Stimulated activated CD4-positive, alpha-beta T cell treated with anti-CD3 and anti-CD28 coated beads, Interleukin-12 subunit alpha, Interleukin-12 subunit beta, amount 100 ng/mL, for 48 hours (primary cell): ENCODE measurements at regions not wholly inside any gene's neighbourhood (a gene's known extent, or its start where the extent isn't known, plus 50 kb on each side); places are given as distances from the start of the nearest gene placed in this dataset.
"Not testable (repeated sequence)": the region's sequence is repeated elsewhere in the genome, so short reads cannot be mapped to it uniquely, and the experiment has no call there.

Source experiments
- DNase-seq, 3 donors: peaks; one replicate each; pipeline ENCODE4 v3.0.0-alpha.2; 2020; ENCODE audit warnings: low read depth in 2 of 3, low spot score in 1 of 3

GRCh38 chr12:111274777-111275176, 94.1 kb downstream of the PHETA1 start:
- no peak for DNase-seq

- DNase-seq, result no peak
These were observed 97.0 kb downstream of the PHETA1 start for GRCh38 chr12:111271674-111272418.

GRCh38 chr12:111270774-111271173, 98.1 kb downstream of the PHETA1 start:
- DNase-seq, result no peak

- no peak for DNase-seq
These were observed 98.7 kb downstream of the PHETA1 start for GRCh38 chr12:111270239-111270638.

- DNase-seq, result no peak
These were observed 99.2 kb downstream of the PHETA1 start for GRCh38 chr12:111269718-111270117.

- DNase-seq, result peak in 1 of 3 donors; percentile 12
These were observed 99.9 kb downstream of the PHETA1 start for GRCh38 chr12:111268738-111269572.

GRCh38 chr12:111267144-111267543, 101.8 kb downstream of the PHETA1 start:
- no peak for DNase-seq

- DNase-seq, result no peak
These were observed 106.8 kb downstream of the PHETA1 start for GRCh38 chr12:111261911-111262676.

- DNase-seq, result no peak
These were observed 108.2 kb downstream of the PHETA1 start for GRCh38 chr12:111260732-111261131.

GRCh38 chr12:111259231-111259630, 109.7 kb downstream of the PHETA1 start:
- no peak for DNase-seq

- not testable (repeated sequence) for DNase-seq
These were observed 110.8 kb downstream of the PHETA1 start for GRCh38 chr12:111258081-111258480.

GRCh38 chr12:111257435-111257902, 111.4 kb downstream of the PHETA1 start:
- no peak for DNase-seq

- DNase-seq, result no peak
These were observed 112.1 kb downstream of the PHETA1 start for GRCh38 chr12:111256629-111257434.

- no peak for DNase-seq
These were observed 113.6 kb downstream of the PHETA1 start for GRCh38 chr12:111255261-111255660.

- DNase-seq, result no peak
These were observed 114.8 kb downstream of the PHETA1 start for GRCh38 chr12:111254106-111254505.

GRCh38 chr12:111253213-111253612, 115.7 kb downstream of the PHETA1 start:
- DNase-seq, result no peak

- DNase-seq, result no peak
These were observed 117.1 kb downstream of the PHETA1 start for GRCh38 chr12:111251787-111252186.

GRCh38 chr12:111251058-111251730, 117.7 kb downstream of the PHETA1 start:
- DNase-seq, result no peak

- DNase-seq, result no peak
These were observed 118.5 kb downstream of the PHETA1 start for GRCh38 chr12:111250251-111250881.

GRCh38 chr12:111249757-111250156, 119.1 kb downstream of the PHETA1 start:
- no peak for DNase-seq
